PC-3 (cell line): ENCODE measurements at regions not wholly inside any gene's neighbourhood (a gene's known extent, or its start where the extent isn't known, plus 50 kb on each side); places are given as distances from the start of the nearest gene placed in this dataset.
A peak's percentile ranks its signal among the peaks of the same experiment; 100 is the strongest.

ENCODE experiments used
- ATAC-seq: fragments of 200-7000 bp; cut with Tn5 transposase; 2 replicates; pipeline ENCODE4 v1.9.1; 2020; ENCODE audit warnings: mild to moderate bottlenecking, moderate library complexity
- BruUV-seq: library from RNA; stranded (reverse); fragments of 400-500 nt; replicated peaks from 2 replicates; lab custom pipeline; 2021; lab: Mats Ljungman, UMichigan
- CTCF ChIA-PET: fragments of 300-600 bp; sonication (Branson Sonifier 250); formaldehyde crosslinking; loops from one replicate; lab custom pipeline; 2022; ENCODE audit warnings: antibody characterized with exemption; lab: Charles Lee
- POLR2A ChIA-PET: fragments of 300-600 bp; sonication (Branson Sonifier 250); formaldehyde crosslinking; loops from one replicate; lab custom pipeline; 2022; ENCODE audit warnings: antibody characterized with exemption; ENCODE audit not compliant: unreplicated experiment; lab: Charles Lee
- DNase-seq: peaks from one replicate; pipeline ENCODE4 v3.0.0-alpha.2; 2015
- H2AFZ ChIP-seq: fragments of 300-600 bp; sonication (generic); 2 replicates; pipeline ENCODE4 v1.6.0; 2016; ENCODE audit warnings: antibody characterized with exemption, low read length
- H3F3A ChIP-seq: fragments of 300-600 bp; sonication (generic); one replicate; pipeline ENCODE4 v1.6.0; 2017; ENCODE audit warnings: antibody characterized with exemption, low read length, control low read depth, mild to moderate bottlenecking; ENCODE audit not compliant: unreplicated experiment
- H3K27ac ChIP-seq: fragments of 300-600 bp; sonication (generic); 2 replicates; pipeline ENCODE4 v1.5.1; 2016; ENCODE audit warnings: mild to moderate bottlenecking, low read length
- H3K27me3 ChIP-seq: fragments of 300-600 bp; sonication (generic); 2 replicates; pipeline ENCODE4 v1.6.1; 2016; ENCODE audit warnings: low read length, mixed read lengths
- H3K36me3 ChIP-seq: fragments of 300-600 bp; sonication (generic); 2 replicates; pipeline ENCODE4 v1.6.1; 2016; ENCODE audit warnings: low read depth, mixed run types, low read length, mixed read lengths
- H3K4me1 ChIP-seq: fragments of 300-600 bp; sonication (generic); 2 replicates; pipeline ENCODE4 v1.5.1; 2016; ENCODE audit warnings: low read length; ENCODE audit not compliant: insufficient read depth
- H3K4me2 ChIP-seq: fragments of 300-600 bp; sonication (generic); 2 replicates; pipeline ENCODE4 v1.6.0; 2016; ENCODE audit warnings: low read length
- H3K4me3 ChIP-seq: fragments of 300-600 bp; sonication (generic); 2 replicates; pipeline ENCODE4 v1.5.1; 2016; ENCODE audit warnings: mild to moderate bottlenecking, low read length, mixed read lengths
- H3K79me2 ChIP-seq: fragments of 300-600 bp; sonication (generic); 2 replicates; pipeline ENCODE4 v1.6.1; 2017; ENCODE audit warnings: low read length, mixed read lengths
- H3K9ac ChIP-seq: fragments of 300-600 bp; sonication (generic); 2 replicates; pipeline ENCODE4 v1.6.0; 2016; ENCODE audit warnings: mild to moderate bottlenecking, low read length
- H3K9me2 ChIP-seq: fragments of 300-600 bp; sonication (generic); replicated peaks from 2 replicates; pipeline ENCODE4 v1.6.1; 2016; ENCODE audit warnings: mixed run types, low read length, mixed read lengths
- H3K9me3 ChIP-seq: fragments of 300-600 bp; sonication (generic); 2 replicates; pipeline ENCODE4 v1.6.1; 2016; ENCODE audit warnings: low read length, mixed read lengths
- H4K20me1 ChIP-seq: fragments of 300-600 bp; sonication (generic); 2 replicates; pipeline ENCODE4 v1.6.1; 2016; ENCODE audit warnings: low read length, mixed read lengths
- CTCF ChIP-seq: fragments of 300-600 bp; sonication (generic); conservative IDR thresholded peaks from 2 replicates; pipeline ENCODE4 v1.5.1; 2017; ENCODE audit warnings: antibody characterized with exemption, low read depth, mild to moderate bottlenecking, low read length
- EZH2 ChIP-seq: fragments of 300-600 bp; sonication (generic); IDR thresholded peaks from one replicate; pipeline ENCODE4 v1.6.1; 2017; ENCODE audit warnings: antibody characterized with exemption, mild to moderate bottlenecking, low read length; ENCODE audit not compliant: unreplicated experiment
- EZH2phosphoT487 ChIP-seq: fragments of 300-600 bp; sonication (generic); IDR thresholded peaks from 2 replicates; pipeline ENCODE4 v1.6.1; 2018; ENCODE audit warnings: mild to moderate bottlenecking, antibody characterized with exemption, low read length, borderline replicate concordance
- intact Hi-C: fragments of 100-400 bp; cut with micrococcal nuclease; formaldehyde crosslinking; loops from 2 replicates; pipeline ENCODE4 v1.9.0; 2023

GRCh38 chr11:111010391-111011274, 234.9 kb upstream of the POU2AF2 start:
- Histone ChIP-seq H3K36me3 (no peaks in the 10 kb centered on the region), H3K79me2 (no peaks in the 10 kb centered on the region), H2AFZ (no peak overlapping the region), H3K4me1 (no peaks in the 10 kb centered on the region), H3K27me3 (peaks cover 75% of the 10 kb centered on the region), H3K4me3 (no peak overlapping the region), H4K20me1 (no peaks in the 10 kb centered on the region), H3K9me2 (no peaks in the 10 kb centered on the region), H3K9me3 (no peaks in the 10 kb centered on the region), H3K9ac (no peak overlapping the region), H3K4me2 (no peak overlapping the region), H3F3A (no peaks in the 10 kb centered on the region), H3K27ac (no peak overlapping the region)
- POLR2A ChIA-PET: no interaction called here
- intact Hi-C loops: no loop called here
- DNase-seq (no peak), ATAC-seq (no peak)
- no TSS peak for BruUV-seq
- TF ChIP-seq EZH2phosphoT487: no peak
- TF ChIP-seq EZH2: no peak
- TF ChIP-seq CTCF: no peak
- CTCF ChIA-PET: no interaction called here

GRCh38 chr11:111006227-111006626, 239.3 kb upstream of the POU2AF2 start:
- Histone ChIP-seq H3K9me2 (no peaks in the 10 kb centered on the region), H3K79me2 (no peaks in the 10 kb centered on the region), H3K4me3 (no peak overlapping the region), H3F3A (no peaks in the 10 kb centered on the region), H4K20me1 (no peaks in the 10 kb centered on the region), H3K27me3 (peaks cover 67% of the 10 kb centered on the region), H3K9me3 (no peaks in the 10 kb centered on the region), H3K4me2 (no peak overlapping the region), H3K27ac (no peak overlapping the region), H3K9ac (no peak overlapping the region), H3K4me1 (no peaks in the 10 kb centered on the region), H2AFZ (no peak overlapping the region), H3K36me3 (no peaks in the 10 kb centered on the region)
- ATAC-seq: no peak
- ChIA-PET CTCF (no interaction called here), POLR2A (no interaction called here)
- DNase-seq: no peak
- intact Hi-C loops: no loop called here
- BruUV-seq: no TSS peak
- TF ChIP-seq EZH2: no peak
- no peak for TF ChIP-seq CTCF
- TF ChIP-seq EZH2phosphoT487: no peak

GRCh38 chr11:111001986-111002611, 243.4 kb upstream of the POU2AF2 start:
- BruUV-seq: no TSS peak
- H3K36me3 ChIP-seq: no peaks in the 10 kb centered on the region

More at GRCh38 chr11:111001986-111002611, 243.4 kb upstream of the POU2AF2 start:
- intact Hi-C loops: no loop called here
- ChIA-PET POLR2A (no interaction called here), CTCF (no interaction called here)
- Histone ChIP-seq H2AFZ (no peak overlapping the region), H3K9me2 (no peaks in the 10 kb centered on the region), H3K27ac (no peak overlapping the region), H3K4me2 (no peak overlapping the region), H3K4me1 (no peaks in the 10 kb centered on the region), H3K27me3 (peaks cover 49% of the 10 kb centered on the region), H3K4me3 (no peak overlapping the region), H3K9ac (no peak overlapping the region), H3K9me3 (no peaks in the 10 kb centered on the region), H4K20me1 (no peaks in the 10 kb centered on the region), H3K79me2 (no peaks in the 10 kb centered on the region), H3F3A (no peaks in the 10 kb centered on the region)
- DNase-seq (peak; percentile 57), ATAC-seq (no peak)
- TF ChIP-seq CTCF (no peak), EZH2 (no peak), EZH2phosphoT487 (no peak)
